HepG2 (cell line): ENCODE measurements at regions not wholly inside any gene's neighbourhood (a gene's known extent, or its start where the extent isn't known, plus 50 kb on each side); places are given as distances from the start of the nearest gene placed in this dataset.

Source experiments
- ELF4 ChIP-seq: sonication (generic); formaldehyde crosslinking; IDR thresholded peaks from 2 replicates; pipeline ENCODE4 v1.5.0; 2020; ENCODE audit warnings: missing genetic modification reagents, mild to moderate bottlenecking, moderate library complexity, borderline replicate concordance
- HOXA5 ChIP-seq: sonication (generic); formaldehyde crosslinking; IDR thresholded peaks from 2 replicates; pipeline ENCODE4 v1.4.0; 2020; ENCODE audit warnings: missing genetic modification reagents
- KAT7 ChIP-seq: IDR thresholded peaks from 2 replicates; pipeline ENCODE4 v1.6.1; 2018; ENCODE audit warnings: borderline replicate concordance, missing compliant biosample characterization
- MEF2D ChIP-seq: sonication (generic); formaldehyde crosslinking; IDR thresholded peaks from 2 replicates; pipeline ENCODE4 v1.5.1; 2020; ENCODE audit warnings: mild to moderate bottlenecking, missing genetic modification reagents
- MXD4 ChIP-seq: IDR thresholded peaks from 2 replicates; pipeline ENCODE4 v1.6.1; 2016; ENCODE audit warnings: mild to moderate bottlenecking, missing biosample characterization, missing genetic modification reagents
- MZF1 ChIP-seq: sonication (generic); formaldehyde crosslinking; IDR thresholded peaks from 2 replicates; pipeline ENCODE4 v1.8.1; 2023; ENCODE audit warnings: mild to moderate bottlenecking, missing genetic modification reagents, borderline replicate concordance
- NFE2 ChIP-seq: sonication (generic); formaldehyde crosslinking; IDR thresholded peaks from 2 replicates; pipeline ENCODE4 v1.4.0; 2020; ENCODE audit warnings: missing genetic modification reagents
- PLRG1 ChIP-seq: fragments of 450-650 bp; conservative IDR thresholded peaks from 2 replicates; pipeline ENCODE4 v1.6.1; 2016
- RNF2 ChIP-seq: fragments of 450-650 bp; conservative IDR thresholded peaks from 2 replicates; pipeline ENCODE4 v1.6.1; 2016; ENCODE audit warnings: low read depth
- SIN3B ChIP-seq: fragments of 150-350 bp; IDR thresholded peaks from 2 replicates; pipeline ENCODE4 v1.6.1; 2014; ENCODE audit warnings: low read length
- SMAD1 ChIP-seq: sonication (generic); formaldehyde crosslinking; IDR thresholded peaks from 2 replicates; pipeline ENCODE4 v1.4.0; 2020; ENCODE audit warnings: missing genetic modification reagents, low read depth, mild to moderate bottlenecking, borderline replicate concordance
- SRSF9 ChIP-seq: fragments of 200-400 bp; formaldehyde crosslinking; IDR thresholded peaks from 2 replicates; pipeline ENCODE4 v1.6.1; 2018; ENCODE audit warnings: borderline replicate concordance, mild to moderate bottlenecking, low read depth, low read length; ENCODE audit not compliant: insufficient read depth, poor library complexity, severe bottlenecking
- TAF1 ChIP-seq: sonication (generic); formaldehyde crosslinking; IDR thresholded peaks from 2 replicates; pipeline ENCODE4 v1.4.0; 2020; ENCODE audit warnings: missing genetic modification reagents
- ZBTB7A ChIP-seq: sonication (generic); formaldehyde crosslinking; IDR thresholded peaks from 2 replicates; pipeline ENCODE4 v1.8.0; 2022; ENCODE audit warnings: mild to moderate bottlenecking, missing genetic modification reagents
- ZNF768 ChIP-seq: sonication (generic); formaldehyde crosslinking; IDR thresholded peaks from 2 replicates; pipeline ENCODE4 v1.4.0; 2020; ENCODE audit warnings: missing genetic modification reagents
- ZNF780A ChIP-seq: sonication (generic); formaldehyde crosslinking; IDR thresholded peaks from 2 replicates; pipeline ENCODE4 v1.8.0; 2022; ENCODE audit warnings: mild to moderate bottlenecking, missing genetic modification reagents, moderate library complexity
- ZNF782 ChIP-seq: sonication (generic); formaldehyde crosslinking; IDR thresholded peaks from 2 replicates; pipeline ENCODE4 v1.4.0; 2020; ENCODE audit warnings: missing genetic modification reagents, mild to moderate bottlenecking, borderline replicate concordance
- ZSCAN21 ChIP-seq: sonication (generic); formaldehyde crosslinking; IDR thresholded peaks from 2 replicates; pipeline ENCODE4 v1.8.0; 2022; ENCODE audit warnings: mild to moderate bottlenecking, missing genetic modification reagents, moderate library complexity, borderline replicate concordance
- TF ChIP-seq, protein P1 (sequence below): sonication (generic); formaldehyde crosslinking; IDR thresholded peaks from 2 replicates; pipeline ENCODE4 v1.8.0; 2022; ENCODE audit warnings: missing genetic modification reagents, mild to moderate bottlenecking, moderate library complexity, borderline replicate concordance
- TF ChIP-seq, protein P2 (sequence below): sonication (generic); formaldehyde crosslinking; IDR thresholded peaks from 2 replicates; pipeline ENCODE4 v1.5.1; 2020; ENCODE audit warnings: missing genetic modification reagents, mild to moderate bottlenecking, borderline replicate concordance
- TF ChIP-seq, protein P3 (sequence below): sonication (generic); formaldehyde crosslinking; IDR thresholded peaks from 2 replicates; pipeline ENCODE4 v1.5.1; 2020; ENCODE audit warnings: mild to moderate bottlenecking, missing genetic modification reagents, moderate library complexity
- TF ChIP-seq, protein P4 (sequence below): IDR thresholded peaks from 2 replicates; pipeline ENCODE4 v1.6.1; 2016

DNA sequence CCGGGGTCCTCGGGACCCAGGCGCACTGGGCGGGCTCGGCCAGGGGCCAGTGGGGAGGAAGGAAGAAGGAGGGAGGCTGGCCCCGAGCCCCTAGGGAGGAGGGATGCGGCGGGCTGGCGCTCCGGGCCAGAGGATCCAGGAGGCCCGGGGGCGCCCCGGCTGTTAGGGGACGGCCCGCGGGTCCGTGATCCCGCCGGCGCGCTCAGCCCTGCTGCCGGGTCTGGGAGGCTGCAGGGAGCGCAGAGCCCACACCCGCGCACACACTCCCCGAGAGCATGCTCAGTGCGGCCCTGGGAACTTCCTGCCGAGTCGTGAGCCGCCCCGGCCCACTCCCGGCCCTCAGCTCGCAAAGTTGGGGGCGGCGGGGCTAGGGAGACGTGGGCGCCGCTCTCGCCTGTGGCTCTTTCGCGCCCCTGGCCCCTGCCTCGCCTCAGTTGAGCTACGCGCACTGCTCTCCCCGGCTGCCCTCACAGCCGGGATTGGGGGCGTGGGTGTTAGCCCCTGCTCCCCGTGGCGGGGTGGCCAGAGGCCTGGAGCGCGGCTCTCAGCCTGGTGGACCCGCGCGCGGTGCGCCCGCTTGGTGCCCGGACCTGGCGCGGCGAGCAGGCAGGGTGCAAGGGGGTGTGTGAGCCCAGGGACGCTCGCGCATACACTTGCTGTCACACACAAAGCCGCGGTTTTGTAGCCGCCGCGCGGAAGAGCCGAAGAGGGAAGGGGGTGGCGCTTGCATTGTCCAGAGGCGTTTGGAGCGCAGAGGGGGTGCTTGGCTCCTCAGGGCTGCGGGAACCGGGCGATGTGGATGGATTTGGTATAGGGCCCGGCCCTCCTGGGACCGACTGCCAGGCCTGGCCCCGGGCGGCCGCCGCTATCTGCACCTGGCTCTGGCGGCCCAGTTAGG is 132.9 kb upstream of the MGAT5 start (continued):
- TF ChIP-seq, protein P1, sequence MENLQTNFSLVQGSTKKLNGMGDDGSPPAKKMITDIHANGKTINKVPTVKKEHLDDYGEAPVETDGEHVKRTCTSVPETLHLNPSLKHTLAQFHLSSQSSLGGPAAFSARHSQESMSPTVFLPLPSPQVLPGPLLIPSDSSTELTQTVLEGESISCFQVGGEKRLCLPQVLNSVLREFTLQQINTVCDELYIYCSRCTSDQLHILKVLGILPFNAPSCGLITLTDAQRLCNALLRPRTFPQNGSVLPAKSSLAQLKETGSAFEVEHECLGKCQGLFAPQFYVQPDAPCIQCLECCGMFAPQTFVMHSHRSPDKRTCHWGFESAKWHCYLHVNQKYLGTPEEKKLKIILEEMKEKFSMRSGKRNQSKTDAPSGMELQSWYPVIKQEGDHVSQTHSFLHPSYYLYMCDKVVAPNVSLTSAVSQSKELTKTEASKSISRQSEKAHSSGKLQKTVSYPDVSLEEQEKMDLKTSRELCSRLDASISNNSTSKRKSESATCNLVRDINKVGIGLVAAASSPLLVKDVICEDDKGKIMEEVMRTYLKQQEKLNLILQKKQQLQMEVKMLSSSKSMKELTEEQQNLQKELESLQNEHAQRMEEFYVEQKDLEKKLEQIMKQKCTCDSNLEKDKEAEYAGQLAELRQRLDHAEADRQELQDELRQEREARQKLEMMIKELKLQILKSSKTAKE, result no peak
- TF ChIP-seq NFE2 (no peak), ZNF782 (CRISPR knock-in tag) (peak; percentile 48; the same call in 1 of the 2 replicates), MEF2D (no peak), PLRG1 (no peak), ELF4 (CRISPR knock-in tag) (no peak), ZSCAN21 (CRISPR knock-in tag) (peak; percentile 85), ZNF768 (no peak), SRSF9 (no peak), SMAD1 (CRISPR knock-in tag) (no peak; the same call in 1 of the 2 replicates), MZF1 (CRISPR knock-in tag) (no peak), SIN3B (no peak), KAT7 (peak; percentile 50; the same call in 1 of the 2 replicates), HOXA5 (CRISPR knock-in tag) (0 out of 2 replicates have a peak, but pooled peaks have one; percentile 36), ZBTB7A (CRISPR knock-in tag) (peak; percentile 37; the same call in 1 of the 2 replicates), RNF2 (no peak), TAF1 (CRISPR knock-in tag) (peak; percentile 57; the same call in 1 of the 2 replicates), ZNF780A (CRISPR knock-in tag) (no peak), MXD4 (CRISPR knock-in tag) (peak; percentile 66; the same call in 1 of the 2 replicates)
- TF ChIP-seq, protein P2, sequence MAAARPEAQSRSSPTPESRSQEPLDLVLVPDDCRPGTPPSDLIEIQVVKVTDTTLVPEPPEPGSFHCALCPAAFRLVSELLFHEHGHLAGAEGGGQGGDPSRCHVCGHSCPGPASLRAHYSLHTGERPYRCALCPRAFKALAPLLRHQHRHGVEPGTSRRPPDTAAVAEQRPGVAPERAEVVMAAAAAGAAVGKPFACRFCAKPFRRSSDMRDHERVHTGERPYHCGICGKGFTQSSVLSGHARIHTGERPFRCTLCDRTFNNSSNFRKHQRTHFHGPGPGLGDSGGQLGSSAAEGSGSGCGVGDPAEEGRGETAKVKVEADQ, result no peak; the same call in 1 of the 2 replicates
- TF ChIP-seq, protein P3, sequence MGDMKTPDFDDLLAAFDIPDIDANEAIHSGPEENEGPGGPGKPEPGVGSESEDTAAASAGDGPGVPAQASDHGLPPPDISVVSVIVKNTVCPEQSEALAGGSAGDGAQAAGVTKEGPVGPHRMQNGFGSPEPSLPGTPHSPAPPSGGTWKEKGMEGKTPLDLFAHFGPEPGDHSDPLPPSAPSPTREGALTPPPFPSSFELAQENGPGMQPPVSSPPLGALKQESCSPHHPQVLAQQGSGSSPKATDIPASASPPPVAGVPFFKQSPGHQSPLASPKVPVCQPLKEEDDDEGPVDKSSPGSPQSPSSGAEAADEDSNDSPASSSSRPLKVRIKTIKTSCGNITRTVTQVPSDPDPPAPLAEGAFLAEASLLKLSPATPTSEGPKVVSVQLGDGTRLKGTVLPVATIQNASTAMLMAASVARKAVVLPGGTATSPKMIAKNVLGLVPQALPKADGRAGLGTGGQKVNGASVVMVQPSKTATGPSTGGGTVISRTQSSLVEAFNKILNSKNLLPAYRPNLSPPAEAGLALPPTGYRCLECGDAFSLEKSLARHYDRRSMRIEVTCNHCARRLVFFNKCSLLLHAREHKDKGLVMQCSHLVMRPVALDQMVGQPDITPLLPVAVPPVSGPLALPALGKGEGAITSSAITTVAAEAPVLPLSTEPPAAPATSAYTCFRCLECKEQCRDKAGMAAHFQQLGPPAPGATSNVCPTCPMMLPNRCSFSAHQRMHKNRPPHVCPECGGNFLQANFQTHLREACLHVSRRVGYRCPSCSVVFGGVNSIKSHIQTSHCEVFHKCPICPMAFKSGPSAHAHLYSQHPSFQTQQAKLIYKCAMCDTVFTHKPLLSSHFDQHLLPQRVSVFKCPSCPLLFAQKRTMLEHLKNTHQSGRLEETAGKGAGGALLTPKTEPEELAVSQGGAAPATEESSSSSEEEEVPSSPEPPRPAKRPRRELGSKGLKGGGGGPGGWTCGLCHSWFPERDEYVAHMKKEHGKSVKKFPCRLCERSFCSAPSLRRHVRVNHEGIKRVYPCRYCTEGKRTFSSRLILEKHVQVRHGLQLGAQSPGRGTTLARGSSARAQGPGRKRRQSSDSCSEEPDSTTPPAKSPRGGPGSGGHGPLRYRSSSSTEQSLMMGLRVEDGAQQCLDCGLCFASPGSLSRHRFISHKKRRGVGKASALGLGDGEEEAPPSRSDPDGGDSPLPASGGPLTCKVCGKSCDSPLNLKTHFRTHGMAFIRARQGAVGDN (CRISPR knock-in tag), result peak; percentile 87
- TF ChIP-seq, protein P4, sequence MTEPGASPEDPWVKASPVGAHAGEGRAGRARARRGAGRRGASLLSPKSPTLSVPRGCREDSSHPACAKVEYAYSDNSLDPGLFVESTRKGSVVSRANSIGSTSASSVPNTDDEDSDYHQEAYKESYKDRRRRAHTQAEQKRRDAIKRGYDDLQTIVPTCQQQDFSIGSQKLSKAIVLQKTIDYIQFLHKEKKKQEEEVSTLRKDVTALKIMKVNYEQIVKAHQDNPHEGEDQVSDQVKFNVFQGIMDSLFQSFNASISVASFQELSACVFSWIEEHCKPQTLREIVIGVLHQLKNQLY (CRISPR knock-in tag), result peak; percentile 37; the same call in 1 of the 2 replicates
